ENCODE measurements at regions not wholly inside any gene's neighbourhood (a gene's known extent, or its start where the extent isn't known, plus 50 kb on each side); places are given as distances from the start of the nearest gene placed in this dataset.

DNA sequence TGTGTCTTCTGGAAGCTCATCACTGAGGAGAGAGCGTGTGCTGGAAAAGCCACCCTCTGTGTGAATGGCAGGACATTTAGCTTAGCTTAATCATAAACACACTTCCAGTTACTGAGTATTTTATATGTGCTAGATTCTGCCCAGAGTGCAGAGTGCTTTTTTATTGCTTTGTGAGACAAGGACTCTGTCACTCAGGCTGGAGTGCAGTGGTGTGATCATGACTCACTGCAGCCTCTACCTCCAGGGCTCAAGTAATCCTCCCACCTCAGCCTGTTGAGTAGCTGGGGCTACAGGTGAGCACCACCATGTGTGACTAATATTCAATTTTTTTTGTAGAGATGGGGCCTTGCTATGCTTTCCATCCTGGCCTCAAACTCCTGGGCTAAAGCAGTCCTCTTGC, 61.4 kb upstream of the IRX3 start:
- WGBS: no CpG with 5 or more reads among the region's 1 CpG
- no peak overlapping the region for H4K91ac ChIP-seq (ENCODE audit: low read length)

DNA sequence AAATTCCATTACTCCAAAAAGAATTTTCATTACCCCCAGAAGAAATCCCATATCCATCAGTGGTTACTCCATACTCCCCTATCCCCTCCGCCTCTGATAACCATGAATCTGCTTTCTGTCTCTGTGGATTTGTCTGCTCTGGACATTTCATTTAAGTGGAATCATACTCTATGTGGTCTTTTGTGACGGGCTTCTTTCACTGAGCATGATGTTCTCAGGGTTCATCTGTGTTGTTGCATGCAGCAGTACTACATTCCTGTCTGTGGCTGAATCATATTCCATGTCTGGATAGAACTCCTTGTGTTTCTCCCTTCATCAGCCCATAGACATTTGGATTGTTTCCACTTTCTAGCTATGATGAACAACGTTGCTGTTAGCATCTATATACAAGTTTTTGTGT, 59.5 kb upstream of the IRX3 start:
- Histone ChIP-seq H3K27me3 (ENCODE audit: control insufficient read depth in 1 of 2, insufficient read depth in 1 of 2, low read length in 2 of 2) (peaks cover 0 to 6% of the 10 kb centered on the region in 2 experiments), H3K4me2 (ENCODE audit: low read length, poor library complexity, severe bottlenecking) (no peak overlapping the region), H2AFZ (ENCODE audit: low read depth, low read length) (no peak overlapping the region), H3K23ac (ENCODE audit: low read length in 2 of 2) (no peak overlapping the region), H3K4ac (ENCODE audit: low read depth in 1 of 2, low read length in 2 of 2) (no peak overlapping the region), H2AK5ac (ENCODE audit: low read length, severe bottlenecking) (no peak overlapping the region), H3K36me3 (ENCODE audit: control insufficient read depth in 1 of 2, insufficient read depth in 2 of 2, low read depth in 1 of 2, low read length in 2 of 2) (no peaks in the 10 kb centered on the region), H4K91ac (ENCODE audit: low read length) (no peak overlapping the region), H3K14ac (ENCODE audit: low read length in 2 of 2) (no peak overlapping the region), H3K27ac (ENCODE audit: low read length, poor library complexity, severe bottlenecking) (no peak overlapping the region), H3K4me1 (ENCODE audit: control insufficient read depth, insufficient read depth, low read depth, low read length) (peaks cover 15% of the 10 kb centered on the region), H2BK12ac (ENCODE audit: low read length in 2 of 2) (no peak overlapping the region), H3K9ac (ENCODE audit: low read length) (no peak overlapping the region), H4K8ac (ENCODE audit: low read length) (no peak overlapping the region), H3K79me1 (replicated peaks; ENCODE audit: low read length, poor library complexity, severe bottlenecking) (no peaks in the 10 kb centered on the region), H2BK15ac (ENCODE audit: low read depth, poor library complexity, severe bottlenecking) (no peak overlapping the region), H3K4me3 (ENCODE audit: insufficient read depth in 1 of 2, low read depth in 1 of 2, low read length in 2 of 2) (no peak overlapping the region), H2BK120ac (ENCODE audit: low read depth, low read length) (no peak overlapping the region), H3K9me3 (ENCODE audit: control insufficient read depth, low read length) (peaks cover 17% of the 10 kb centered on the region), H2BK5ac (ENCODE audit: low read depth, low read length, poor library complexity, severe bottlenecking) (no peak overlapping the region), H3K18ac (ENCODE audit: low read depth in 1 of 2, low read length in 2 of 2) (no peak overlapping the region)
- WGBS: 84% methylated on average over 3 of the region's 3 CpGs
- DNase-seq: no peak

More for the DNA sequence above, 61.4 kb upstream of the IRX3 start:
- Histone ChIP-seq H2BK5ac (ENCODE audit: low read depth, low read length, poor library complexity, severe bottlenecking) (no peak overlapping the region), H3K36me3 (ENCODE audit: control insufficient read depth in 1 of 2, insufficient read depth in 2 of 2, low read depth in 1 of 2, low read length in 2 of 2) (no peaks in the 10 kb centered on the region), H3K23ac (ENCODE audit: low read length in 2 of 2) (peak overlapping the region in 1 of 2 experiments; percentile 46), H2AK5ac (ENCODE audit: low read length, severe bottlenecking) (no peak overlapping the region), H4K8ac (ENCODE audit: low read length) (no peak overlapping the region), H3K9me3 (ENCODE audit: control insufficient read depth, low read length) (peaks cover 17% of the 10 kb centered on the region), H3K4me1 (ENCODE audit: control insufficient read depth, insufficient read depth, low read depth, low read length) (peaks cover 9% of the 10 kb centered on the region), H3K27ac (ENCODE audit: low read length, poor library complexity, severe bottlenecking) (no peak overlapping the region), H3K27me3 (ENCODE audit: control insufficient read depth in 1 of 2, insufficient read depth in 1 of 2, low read length in 2 of 2) (peaks cover 0 to 6% of the 10 kb centered on the region in 2 experiments), H3K18ac (ENCODE audit: low read depth in 1 of 2, low read length in 2 of 2) (no peak overlapping the region), H3K4me2 (ENCODE audit: low read length, poor library complexity, severe bottlenecking) (no peak overlapping the region), H3K14ac (ENCODE audit: low read length in 2 of 2) (no peak overlapping the region), H3K4ac (ENCODE audit: low read depth in 1 of 2, low read length in 2 of 2) (no peak overlapping the region), H3K9ac (ENCODE audit: low read length) (no peak overlapping the region), H3K4me3 (ENCODE audit: insufficient read depth in 1 of 2, low read depth in 1 of 2, low read length in 2 of 2) (no peak overlapping the region), H2AFZ (ENCODE audit: low read depth, low read length) (no peak overlapping the region), H2BK12ac (ENCODE audit: low read length in 2 of 2) (no peak overlapping the region), H3K79me1 (replicated peaks; ENCODE audit: low read length, poor library complexity, severe bottlenecking) (no peaks in the 10 kb centered on the region), H2BK15ac (ENCODE audit: low read depth, poor library complexity, severe bottlenecking) (no peak overlapping the region), H2BK120ac (ENCODE audit: low read depth, low read length) (no peak overlapping the region)
- no peak for DNase-seq

DNA sequence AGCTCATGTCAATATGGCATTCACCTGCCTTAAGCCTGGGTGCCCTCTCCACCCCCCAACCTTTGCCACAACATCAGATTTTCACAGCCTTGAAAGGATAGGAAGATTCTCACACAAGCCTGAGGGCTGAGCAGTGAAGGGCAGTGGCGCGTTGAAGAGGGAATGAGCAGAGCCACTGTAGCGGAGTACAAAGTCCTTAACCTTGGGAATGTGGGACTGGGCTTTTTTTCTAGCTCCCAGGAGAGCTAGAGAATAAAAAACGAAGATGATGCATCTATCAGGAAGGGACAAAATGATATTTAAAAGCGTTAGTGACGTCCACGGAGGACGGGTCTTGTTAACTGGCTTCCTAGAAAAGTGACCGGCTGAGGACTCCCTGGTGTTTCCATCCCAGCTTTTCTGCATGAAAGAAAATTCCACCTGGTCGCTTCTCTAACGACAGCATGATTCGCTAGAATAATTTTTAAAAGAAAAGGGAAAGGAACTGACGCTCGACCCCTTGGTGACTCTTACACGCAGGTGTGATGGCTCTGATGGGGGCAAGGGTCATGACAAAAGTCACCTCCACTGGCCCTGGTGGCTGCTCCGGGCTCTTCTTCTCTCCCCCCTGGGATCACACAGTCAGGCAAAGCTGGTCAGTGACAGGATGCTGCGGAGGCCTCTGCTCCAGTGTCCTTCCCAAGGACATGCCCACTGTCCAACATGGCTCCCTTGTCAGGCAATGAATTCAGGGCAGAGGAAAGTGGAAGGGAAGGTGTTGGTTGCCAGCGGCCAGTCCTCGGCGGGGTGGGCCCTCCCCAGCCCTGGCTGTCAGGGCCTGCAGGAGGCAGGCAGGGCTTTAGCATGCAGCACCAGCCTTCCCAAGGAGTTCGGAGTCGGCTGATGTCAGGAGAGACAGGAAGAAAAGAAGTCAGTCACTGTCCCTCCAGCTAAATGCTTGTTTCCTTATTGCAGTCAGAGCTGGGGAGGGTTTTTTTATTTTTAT, 58.4 kb upstream of the IRX3 start:
- Histone ChIP-seq H3K4me1 (ENCODE audit: control insufficient read depth, insufficient read depth, low read depth, low read length) (peaks cover 15% of the 10 kb centered on the region), H3K27ac (ENCODE audit: low read length, poor library complexity, severe bottlenecking) (no peak overlapping the region), H3K4me2 (ENCODE audit: low read length, poor library complexity, severe bottlenecking) (no peak overlapping the region), H2AFZ (ENCODE audit: low read depth, low read length) (no peak overlapping the region), H3K14ac (ENCODE audit: low read length in 2 of 2) (no peak overlapping the region), H3K9ac (ENCODE audit: low read length) (no peak overlapping the region), H2BK120ac (ENCODE audit: low read depth, low read length) (no peak overlapping the region), H2AK5ac (ENCODE audit: low read length, severe bottlenecking) (no peak overlapping the region), H3K23ac (ENCODE audit: low read length in 2 of 2) (no peak overlapping the region), H3K18ac (ENCODE audit: low read depth in 1 of 2, low read length in 2 of 2) (no peak overlapping the region), H3K79me1 (replicated peaks; ENCODE audit: low read length, poor library complexity, severe bottlenecking) (no peaks in the 10 kb centered on the region), H3K36me3 (ENCODE audit: control insufficient read depth in 1 of 2, insufficient read depth in 2 of 2, low read depth in 1 of 2, low read length in 2 of 2) (no peaks in the 10 kb centered on the region), H2BK5ac (ENCODE audit: low read depth, low read length, poor library complexity, severe bottlenecking) (no peak overlapping the region), H3K27me3 (ENCODE audit: control insufficient read depth in 1 of 2, insufficient read depth in 1 of 2, low read length in 2 of 2) (peaks cover 0 to 6% of the 10 kb centered on the region in 2 experiments), H4K8ac (ENCODE audit: low read length) (no peak overlapping the region), H3K9me3 (ENCODE audit: control insufficient read depth, low read length) (peaks cover 10% of the 10 kb centered on the region), H3K4ac (ENCODE audit: low read depth in 1 of 2, low read length in 2 of 2) (no peak overlapping the region), H2BK12ac (ENCODE audit: low read length in 2 of 2) (no peak overlapping the region), H2BK15ac (ENCODE audit: low read depth, poor library complexity, severe bottlenecking) (no peak overlapping the region), H4K91ac (ENCODE audit: low read length) (no peak overlapping the region), H3K4me3 (ENCODE audit: insufficient read depth in 1 of 2, low read depth in 1 of 2, low read length in 2 of 2) (no peak overlapping the region)
- WGBS: 84% methylated on average over 22 of the region's 22 CpGs
- no peak for DNase-seq

GRCh38 chr16:54342966-54343365, 56.4 kb upstream of the IRX3 start:
- no peak overlapping the region for H2AK5ac ChIP-seq (ENCODE audit: low read length, severe bottlenecking)
- H3K27me3 ChIP-seq (ENCODE audit: control insufficient read depth in 1 of 2, insufficient read depth in 1 of 2, low read length in 2 of 2): peaks cover 0 to 6% of the 10 kb centered on the region in 2 experiments
- H2BK120ac ChIP-seq (ENCODE audit: low read depth, low read length): no peak overlapping the region
- no peak overlapping the region for H2BK5ac ChIP-seq (ENCODE audit: low read depth, low read length, poor library complexity, severe bottlenecking)
- no peak overlapping the region for H3K23ac ChIP-seq (ENCODE audit: low read length in 2 of 2)
- H2BK12ac ChIP-seq (ENCODE audit: low read length in 2 of 2): no peak overlapping the region
- no peak overlapping the region for H3K18ac ChIP-seq (ENCODE audit: low read depth in 1 of 2, low read length in 2 of 2)
- peaks cover 3% of the 10 kb centered on the region for H3K9me3 ChIP-seq (ENCODE audit: control insufficient read depth, low read length)
- no peak for DNase-seq
- peak overlapping the region; percentile 55 for H3K27ac ChIP-seq (ENCODE audit: low read length, poor library complexity, severe bottlenecking)
- H3K4ac ChIP-seq (ENCODE audit: low read depth in 1 of 2, low read length in 2 of 2): no peak overlapping the region
- H3K36me3 ChIP-seq (ENCODE audit: control insufficient read depth in 1 of 2, insufficient read depth in 2 of 2, low read depth in 1 of 2, low read length in 2 of 2): no peaks in the 10 kb centered on the region
- H4K91ac ChIP-seq (ENCODE audit: low read length): no peak overlapping the region
- peaks cover 15% of the 10 kb centered on the region for H3K4me1 ChIP-seq (ENCODE audit: control insufficient read depth, insufficient read depth, low read depth, low read length)
- no peak overlapping the region for H2BK15ac ChIP-seq (ENCODE audit: low read depth, poor library complexity, severe bottlenecking)
- H3K14ac ChIP-seq (ENCODE audit: low read length in 2 of 2): no peak overlapping the region
- H2AFZ ChIP-seq (ENCODE audit: low read depth, low read length): no peak overlapping the region
- H3K4me2 ChIP-seq (ENCODE audit: low read length, poor library complexity, severe bottlenecking): no peak overlapping the region
- H3K9ac ChIP-seq (ENCODE audit: low read length): no peak overlapping the region
- 90% methylated on average over 5 of the region's 5 CpGs for WGBS
- H3K4me3 ChIP-seq (ENCODE audit: insufficient read depth in 1 of 2, low read depth in 1 of 2, low read length in 2 of 2): no peak overlapping the region
- no peak overlapping the region for H4K8ac ChIP-seq (ENCODE audit: low read length)
- H3K79me1 ChIP-seq (replicated peaks; ENCODE audit: low read length, poor library complexity, severe bottlenecking): no peaks in the 10 kb centered on the region
